ENCODE measurements at regions not wholly inside any gene's neighbourhood (a gene's known extent, or its start where the extent isn't known, plus 50 kb on each side); places are given as distances from the start of the nearest gene placed in this dataset.

- Histone ChIP-seq H3K27me3 (peaks cover 0 to 21% (median 0%) of the 10 kb centered on the region in 9 donors), H3K9me3 (peaks cover 0 to 43% (median 24%) of the 10 kb centered on the region in 12 donors), H3K36me3 (no peaks in the 10 kb centered on the region), H3K4me3 (no peak overlapping the region), H3K27ac (no peak overlapping the region), H3K4me1 (no peaks in the 10 kb centered on the region)
- intact Hi-C loops (cut with DNase I) = no loop called here
- 85 to 91% (median 88%) methylated on average over 3 of the region's 3 CpGs for WGBS, 4 donors
- ATAC-seq (no peak), DNase-seq (no peak)
- TF ChIP-seq CTCF (IDR thresholded peaks at IDR 0.05) (no peak), POLR2A (IDR thresholded peaks at IDR 0.05) (no peak)
These were observed 62.7 kb downstream of the CAMK2N1 start for GRCh38 chr1:20423169-20423795.

DNA sequence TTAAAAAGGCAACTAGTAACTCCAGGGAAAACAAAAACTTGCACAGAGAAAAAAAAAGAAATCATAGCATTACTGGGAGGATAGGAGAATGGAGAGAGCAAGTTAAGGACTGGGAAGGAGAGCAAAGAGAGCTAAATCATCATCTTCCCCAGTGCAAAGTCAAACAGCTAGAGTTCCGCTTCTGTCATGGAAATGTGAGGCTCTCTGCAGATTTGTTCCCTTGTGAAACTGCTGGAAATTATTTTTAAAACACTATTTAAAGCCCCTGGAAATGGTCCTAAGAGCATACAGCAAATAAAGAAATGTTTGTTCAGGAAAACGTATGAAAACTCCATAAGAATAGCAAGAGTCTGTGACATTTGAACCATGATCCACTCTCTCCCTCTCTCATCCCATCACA is 64.6 kb downstream of the CAMK2N1 start:
- ATAC-seq (no peak), DNase-seq (no peak)
- Histone ChIP-seq H3K27ac (no peak overlapping the region), H3K27me3 (peaks cover 0 to 25% (median 0%) of the 10 kb centered on the region in 9 donors), H3K9me3 (peaks cover 0 to 43% (median 24%) of the 10 kb centered on the region in 12 donors), H3K4me1 (no peaks in the 10 kb centered on the region), H3K4me3 (no peak overlapping the region), H3K36me3 (no peaks in the 10 kb centered on the region)
- TF ChIP-seq POLR2A (IDR thresholded peaks at IDR 0.05) = no peak
- no peak for TF ChIP-seq CTCF (IDR thresholded peaks at IDR 0.05)
- WGBS, 4 donors = 65 to 69% (median 68%) methylated on average over 2 of the region's 2 CpGs
- intact Hi-C loops (cut with DNase I) = loop anchor here in 1 of 10 donors (1.0 kb wide), 1 partner anchor 32 kb away; no protein-coding TSS in a partner anchor

GRCh38 chr1:20417581-20417980 is 68.4 kb downstream of the CAMK2N1 start:
- DNase-seq = no peak
- no peak for TF ChIP-seq POLR2A (IDR thresholded peaks at IDR 0.05)
- TF ChIP-seq CTCF (IDR thresholded peaks at IDR 0.05) = no peak
- peaks cover 0 to 25% (median 0%) of the 10 kb centered on the region in 9 donors for H3K27me3 ChIP-seq
- ATAC-seq = no peak
- no peaks in the 10 kb centered on the region for H3K36me3 ChIP-seq
- intact Hi-C loops (cut with DNase I) = no loop called here
- no peak overlapping the region for H3K4me3 ChIP-seq
- H3K9me3 ChIP-seq = peaks cover 0 to 9% (median 4%) of the 10 kb centered on the region in 12 donors
- H3K4me1 ChIP-seq = no peaks in the 10 kb centered on the region
- 77 to 89% (median 82%) methylated on average over 7 to 8 of the region's 8 CpGs for WGBS, 4 donors
- H3K27ac ChIP-seq = no peak overlapping the region

- peaks cover 0 to under 1% (median 0%) of the 10 kb centered on the region in 12 donors for H3K9me3 ChIP-seq
- no peak overlapping the region for H3K4me3 ChIP-seq
- no peak overlapping the region for H3K27ac ChIP-seq
- H3K27me3 ChIP-seq = peaks cover 0 to 25% (median 0%) of the 10 kb centered on the region in 9 donors
- intact Hi-C loops (cut with DNase I) = no loop called here
- no peak for ATAC-seq
- no peaks in the 10 kb centered on the region for H3K36me3 ChIP-seq
- TF ChIP-seq POLR2A (IDR thresholded peaks at IDR 0.05) = no peak
- TF ChIP-seq CTCF (IDR thresholded peaks at IDR 0.05) = no peak
- no peaks in the 10 kb centered on the region for H3K4me1 ChIP-seq
- DNase-seq = no peak
- WGBS, 4 donors = 76 to 94% (median 87%) methylated on average over 3 of the region's 3 CpGs
These were observed 69.3 kb downstream of the CAMK2N1 start for GRCh38 chr1:20416706-20417105.

Data from heart left ventricle (tissue), 16 donors.